ENCODE measurements at regions not wholly inside any gene's neighbourhood (a gene's known extent, or its start where the extent isn't known, plus 50 kb on each side); places are given as distances from the start of the nearest gene placed in this dataset.

DNA sequence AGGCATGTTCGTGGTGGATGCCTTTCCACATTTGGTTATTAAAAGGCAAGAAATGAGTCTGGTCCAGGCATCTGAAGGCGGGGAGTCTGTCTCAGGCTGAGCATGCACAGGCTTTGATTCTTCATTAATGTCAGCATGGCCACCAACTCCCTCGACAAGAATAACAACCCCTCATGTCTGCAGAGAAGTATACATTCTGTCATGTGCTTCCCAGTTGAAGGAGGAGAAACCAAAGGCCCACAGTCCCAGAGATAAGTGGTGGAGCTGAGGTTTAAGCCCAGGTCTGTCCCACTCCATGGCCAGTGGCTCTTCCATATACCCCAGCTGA is 61.6 kb upstream of the LAPTM5 start:
- DNase-seq = no peak

DNA sequence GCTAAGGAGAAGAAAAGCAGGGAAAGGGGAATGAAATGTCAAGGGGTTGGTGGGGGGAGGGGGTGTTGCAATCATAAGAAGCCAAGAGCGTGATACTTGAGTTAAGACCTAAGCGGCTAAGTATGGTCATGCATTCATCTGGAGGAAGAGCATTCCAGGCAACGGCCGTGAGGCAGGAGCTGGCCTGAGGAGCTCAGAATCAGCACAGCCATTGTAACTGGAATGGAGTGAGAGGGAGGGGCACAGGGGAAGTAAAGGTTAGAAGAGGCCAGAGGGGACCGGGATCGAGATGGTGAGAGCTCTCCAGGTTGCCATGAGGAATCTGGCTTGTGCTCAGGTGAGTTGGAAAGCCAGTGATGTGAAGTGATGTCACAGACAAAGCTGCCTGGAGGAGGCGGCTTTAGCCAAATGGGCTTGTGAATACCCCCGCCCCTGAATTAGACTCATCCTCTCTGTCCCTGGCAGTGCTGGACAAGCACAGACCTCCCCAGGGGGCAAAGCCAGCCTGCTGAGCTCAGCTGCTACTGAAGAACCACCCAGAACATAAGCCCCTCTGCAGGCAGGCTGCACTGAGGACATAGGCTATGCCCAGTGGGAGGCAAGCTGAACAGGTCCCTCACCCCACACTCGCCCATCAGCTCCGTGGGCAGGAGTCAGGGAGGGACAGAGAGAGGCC is 61.1 kb upstream of the LAPTM5 start:
- DNase-seq = peak; percentile 30

DNA sequence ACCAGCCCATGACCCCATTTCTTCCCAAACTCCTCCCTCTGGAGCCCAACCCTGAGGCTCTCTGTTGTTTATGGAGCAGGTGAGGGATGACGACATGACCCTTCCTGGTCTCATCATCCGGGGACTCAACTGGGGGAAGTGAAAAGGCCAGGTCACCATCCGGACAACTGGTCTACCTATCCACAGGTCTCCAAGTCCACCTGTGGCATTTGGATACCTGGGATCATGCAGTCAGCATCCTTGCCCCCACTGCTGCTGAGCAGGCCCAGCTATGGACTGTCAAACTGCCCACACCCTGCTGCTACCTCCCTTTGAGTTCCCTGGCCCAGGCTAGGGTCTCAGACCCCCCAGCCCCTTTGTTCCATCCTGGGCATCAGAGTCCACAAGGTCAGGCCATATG is 60.0 kb upstream of the LAPTM5 start:
- no peak for DNase-seq

DNA sequence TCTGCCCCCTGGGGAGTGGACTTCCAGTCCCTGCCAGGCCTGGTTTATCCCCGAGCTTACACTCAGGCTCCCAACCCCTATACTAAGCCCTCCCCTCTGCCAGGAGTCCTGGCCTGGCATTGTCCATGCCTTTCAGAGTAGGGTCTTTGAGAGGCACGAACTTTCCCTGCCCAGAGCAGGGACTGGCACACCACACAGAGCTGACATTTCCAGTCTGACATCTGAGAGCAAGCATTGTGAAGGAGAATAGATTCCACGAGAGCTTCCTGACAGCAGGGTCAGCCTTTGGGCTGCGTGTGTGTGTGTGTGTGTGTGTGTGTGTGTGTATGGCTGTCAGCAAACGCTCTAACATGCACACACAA is 59.5 kb upstream of the LAPTM5 start:
- DNase-seq = no peak

DNA sequence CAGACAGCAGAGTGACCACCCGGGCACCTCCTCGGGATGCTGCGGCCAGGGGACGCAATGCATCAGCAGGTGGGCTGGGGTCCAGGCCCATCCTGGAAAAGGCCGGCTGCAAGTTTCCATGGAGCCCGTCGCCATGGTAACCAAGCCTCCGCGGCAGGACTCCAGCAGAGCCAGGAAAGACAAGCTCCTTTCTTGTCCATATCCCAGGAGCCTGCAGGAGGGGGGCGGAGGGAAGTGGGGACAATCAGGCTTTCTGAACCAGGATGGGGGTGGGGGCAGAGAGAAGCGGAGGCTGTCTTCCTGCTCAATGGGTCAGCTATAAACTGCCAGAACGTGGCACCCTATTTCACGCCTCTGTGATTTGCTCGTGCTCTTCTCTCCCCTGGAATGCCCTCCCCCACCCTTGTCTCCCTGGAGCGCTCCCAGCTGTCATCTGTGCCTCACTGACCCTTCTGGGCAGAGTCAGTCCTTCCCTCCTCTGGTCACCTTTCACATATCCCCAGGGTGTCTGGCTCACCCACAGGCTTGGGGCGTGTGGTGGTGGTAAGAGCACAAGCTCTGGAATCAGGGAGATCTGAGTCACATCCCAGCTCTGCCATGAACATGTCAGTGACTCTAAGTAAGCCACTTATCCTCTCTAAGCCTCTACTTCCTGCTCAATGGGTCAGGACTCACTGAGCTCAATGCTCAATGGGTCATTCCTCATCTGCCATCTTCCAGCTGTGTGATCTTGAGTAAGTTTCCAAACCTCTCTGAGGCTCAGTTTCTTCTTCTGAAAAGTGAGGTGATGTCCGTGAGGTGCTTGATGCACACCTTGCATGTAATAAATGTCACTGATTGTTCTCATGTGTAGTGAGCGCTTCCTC is 58.9 kb upstream of the LAPTM5 start:
- peak; percentile 38 for DNase-seq

DNA sequence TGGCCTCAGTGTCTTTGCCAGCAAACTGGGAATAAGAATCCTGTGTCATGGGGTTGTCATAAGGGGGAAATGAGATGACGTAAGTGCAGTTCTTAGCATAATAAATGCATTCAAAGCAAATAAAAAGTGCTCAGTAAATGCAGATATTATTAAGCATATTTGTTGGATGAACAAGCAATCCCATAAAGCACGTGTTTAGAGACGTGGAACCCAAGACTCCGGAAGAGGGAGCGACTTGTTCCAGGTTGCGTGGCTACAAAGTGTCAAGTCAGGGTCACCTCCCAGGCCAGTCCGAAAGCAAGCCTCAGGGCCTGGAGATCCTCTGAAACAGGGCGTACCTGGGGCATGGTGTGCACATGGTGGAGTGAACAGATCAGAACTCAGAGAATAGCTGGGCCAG is 58.0 kb upstream of the LAPTM5 start:
- DNase-seq = no peak

DNA sequence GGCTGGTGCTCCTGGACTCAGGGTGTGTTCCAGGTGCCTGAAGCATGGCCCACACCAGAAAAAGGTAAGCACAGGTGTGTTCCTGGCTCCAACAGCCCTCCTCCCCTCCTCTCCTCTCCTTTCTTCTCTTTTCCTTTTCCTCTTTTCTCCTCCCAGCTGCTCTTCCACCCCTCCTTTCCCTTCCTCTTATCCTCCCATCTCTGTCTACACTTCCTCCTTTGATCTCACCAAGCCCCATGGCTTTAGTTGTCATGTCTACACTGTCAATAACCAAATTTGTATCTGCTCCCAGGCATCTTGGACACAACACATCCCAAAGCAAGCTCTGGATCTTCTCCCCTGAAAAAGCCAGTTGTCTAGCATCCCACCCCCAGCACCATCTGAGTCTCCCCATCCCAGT is 56.7 kb upstream of the LAPTM5 start:
- no peak for DNase-seq

DNA sequence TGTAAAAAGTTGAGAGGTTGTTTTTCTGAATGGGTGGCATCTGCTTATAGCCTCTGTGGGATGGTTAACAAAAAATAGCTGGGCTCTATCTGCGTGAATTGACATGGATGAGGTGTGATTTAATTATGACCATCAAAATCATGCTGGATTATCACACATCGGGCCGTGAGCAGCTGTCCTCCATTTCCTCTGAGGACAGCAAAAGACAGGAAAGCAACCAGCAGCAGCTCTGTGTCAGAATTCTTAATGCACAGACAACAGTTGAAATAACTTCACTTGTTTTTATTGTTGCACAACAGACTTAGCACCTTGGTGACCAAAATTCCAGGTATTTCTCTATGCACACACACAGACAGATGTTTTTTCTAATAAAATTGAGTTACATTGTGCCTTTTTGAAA is 54.5 kb upstream of the LAPTM5 start:
- no peak for DNase-seq

DNA sequence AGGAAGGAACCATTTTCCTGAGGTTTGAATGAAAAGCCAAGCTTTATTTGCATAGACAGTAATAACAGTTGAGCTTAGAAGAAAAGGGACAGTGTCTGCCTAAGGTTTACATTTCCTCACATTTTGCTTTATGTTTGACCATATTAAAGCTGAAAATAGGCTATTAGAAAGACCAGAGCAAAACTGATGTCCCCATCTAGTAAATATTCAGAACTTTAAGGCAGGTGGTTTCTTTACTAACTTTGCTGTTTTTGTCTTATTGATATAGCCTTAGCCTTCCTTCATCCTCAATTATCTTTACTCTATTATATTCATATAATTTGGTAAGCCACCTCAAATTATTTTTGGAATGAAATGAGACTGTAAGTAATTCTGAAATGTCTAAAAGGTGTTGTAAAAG is 53.6 kb upstream of the LAPTM5 start:
- no peak for DNase-seq

DNA sequence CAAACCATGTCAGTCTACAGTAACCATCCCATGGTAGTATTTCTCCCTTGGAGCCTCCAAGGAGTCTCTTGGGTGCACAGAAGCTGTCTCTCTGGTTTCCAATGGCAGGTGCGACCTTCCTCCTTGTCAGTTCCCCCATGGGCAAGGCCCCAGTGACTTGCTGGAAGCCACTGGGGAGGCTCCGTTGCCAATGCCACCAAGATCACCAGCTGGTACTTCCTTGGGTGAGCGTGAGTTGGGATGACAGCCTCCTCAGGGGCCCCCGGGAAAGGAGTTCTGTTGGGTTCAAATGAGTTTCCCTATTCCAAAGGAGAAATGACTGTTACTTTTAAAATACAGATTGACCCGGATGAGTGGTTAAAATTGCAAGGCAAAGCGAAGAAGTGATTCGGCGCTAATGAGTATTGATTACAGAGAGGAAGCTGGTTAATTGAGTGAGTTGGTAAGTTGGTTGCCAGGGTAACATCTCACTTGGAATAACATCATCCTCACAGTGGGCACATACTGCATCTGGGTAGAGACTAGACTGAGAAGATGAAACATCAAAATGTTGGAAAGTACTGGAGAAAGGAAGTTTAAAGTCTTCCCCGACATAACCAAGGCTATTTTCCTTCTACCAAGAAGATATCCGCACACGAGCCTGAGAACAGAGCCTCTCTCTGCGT is 53.0 kb upstream of the LAPTM5 start:
- no peak for DNase-seq

DNA sequence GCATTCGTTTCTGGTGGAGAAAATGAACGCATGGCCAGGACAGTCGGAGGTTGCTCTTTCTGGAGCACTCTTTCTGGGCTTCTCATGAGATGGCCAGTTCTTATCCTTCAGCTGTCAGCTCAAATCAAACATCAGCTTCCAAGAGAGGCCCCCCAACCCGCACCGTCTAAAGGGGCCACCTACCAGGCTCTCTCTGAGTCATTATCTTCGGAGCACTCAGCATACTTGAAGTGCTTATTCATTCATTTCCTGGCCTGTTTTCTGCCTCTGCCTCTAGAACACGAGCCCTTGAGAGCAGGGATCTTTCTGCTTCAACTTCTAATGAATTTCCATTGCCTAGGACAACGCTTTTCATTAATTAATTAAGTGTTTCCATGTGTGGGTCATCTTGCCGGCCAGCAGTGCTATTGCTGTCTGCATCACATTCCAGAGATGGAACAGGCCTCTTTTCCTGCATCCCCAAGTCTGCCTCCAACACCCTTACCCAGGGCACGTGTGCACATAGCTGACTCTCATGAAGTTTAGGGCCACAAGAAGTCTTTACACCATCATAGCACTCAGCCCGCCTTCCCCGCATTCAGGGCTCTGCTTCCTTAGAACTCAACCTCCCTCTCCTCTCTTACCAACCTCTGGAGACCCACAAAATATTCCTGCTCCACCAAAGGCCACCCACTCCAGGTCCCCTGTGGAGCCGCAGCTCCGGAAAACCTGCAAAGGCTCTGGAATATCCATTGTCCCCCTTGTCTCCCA is 52.1 kb upstream of the LAPTM5 start:
- peak; percentile 70 for DNase-seq

DNA sequence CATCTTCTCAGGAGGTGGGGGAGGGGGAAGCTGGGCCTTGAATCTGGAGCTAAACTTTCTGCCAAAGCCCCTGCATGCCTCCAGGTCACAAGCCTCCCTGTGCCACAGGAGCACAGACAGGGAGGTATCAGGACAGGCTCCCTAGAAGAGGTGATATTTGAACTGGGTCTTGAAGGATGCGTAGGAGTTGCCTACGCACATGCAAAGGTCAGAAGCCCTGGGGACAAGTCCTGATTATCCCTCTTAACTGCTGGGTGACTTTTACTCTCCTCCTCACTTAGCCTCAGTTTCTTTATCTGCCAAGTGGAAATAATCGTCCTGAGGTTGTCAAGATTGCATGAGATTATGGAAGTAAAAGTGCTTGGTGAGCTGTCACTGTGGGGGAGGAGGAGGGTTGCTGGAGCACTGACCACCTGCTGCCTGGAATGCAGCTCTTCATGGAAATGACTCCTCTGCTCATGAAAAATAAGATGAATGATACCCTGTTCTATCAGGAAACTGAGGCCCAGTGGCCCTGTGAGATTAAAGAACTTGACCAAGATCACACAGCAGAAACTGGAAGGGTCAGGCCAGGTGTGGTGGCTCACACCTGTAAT is 50.6 kb upstream of the LAPTM5 start:
- no peak for DNase-seq

DNA sequence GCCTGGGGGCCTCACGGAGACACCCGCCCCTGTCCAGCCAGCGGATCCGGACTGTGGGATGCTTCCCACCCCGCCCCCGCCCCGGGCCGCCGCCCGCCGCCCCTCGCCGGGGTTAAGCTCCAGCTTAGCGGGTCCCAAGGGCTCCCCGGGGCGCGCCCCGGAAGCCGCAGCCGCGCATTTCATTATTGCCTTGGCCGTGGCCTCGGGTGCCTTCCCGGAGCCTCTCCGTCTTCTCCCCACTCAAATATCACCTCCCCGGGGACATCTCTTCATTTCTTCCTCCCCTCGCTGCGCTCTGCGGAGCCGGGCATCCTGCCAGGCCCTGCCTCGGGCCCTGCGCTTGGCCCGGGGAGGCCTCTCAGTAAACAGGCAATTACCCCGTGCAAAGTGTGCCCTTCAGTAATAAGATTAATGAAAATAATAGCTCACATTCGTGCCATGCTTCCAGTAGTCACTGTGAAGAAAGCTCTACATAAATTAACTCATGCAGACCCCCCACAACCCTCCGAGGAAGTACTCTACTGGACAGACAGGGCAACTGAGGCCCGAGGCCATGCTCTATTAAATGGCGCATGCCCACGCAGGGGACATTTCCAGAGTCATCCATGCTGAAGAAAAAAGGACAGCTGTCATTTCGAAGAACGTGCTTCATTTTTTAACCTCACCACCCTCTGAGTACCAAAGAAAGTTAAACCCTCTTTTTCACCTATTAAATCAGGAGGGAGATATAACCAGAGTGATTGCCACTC is 49.9 kb upstream of the LAPTM5 start:
- peak; percentile 89 for DNase-seq

Data from DMS79 (cell line).